PFSK-1 (cell line): ENCODE measurements at regions not wholly inside any gene's neighbourhood (a gene's known extent, or its start where the extent isn't known, plus 50 kb on each side); places are given as distances from the start of the nearest gene placed in this dataset.

Source experiments
- POLR2AphosphoS5 ChIP-seq: IDR thresholded peaks from 2 replicates; pipeline ENCODE4 v1.6.1; 2012; ENCODE audit warnings: low read depth, mild to moderate bottlenecking, control low read depth, low read length, moderate library complexity
- SIN3A ChIP-seq: IDR thresholded peaks from 2 replicates; pipeline ENCODE4 v1.6.1; 2012; ENCODE audit warnings: mild to moderate bottlenecking, low read length, moderate library complexity, borderline replicate concordance; ENCODE audit not compliant: insufficient read depth
- TAF1 ChIP-seq: IDR thresholded peaks from 2 replicates; pipeline ENCODE4 v1.6.1; 2012; ENCODE audit warnings: low read length, control low read depth, borderline replicate concordance; ENCODE audit not compliant: insufficient read depth
- TF ChIP-seq, protein P1 (sequence below), 2 experiments: IDR thresholded peaks; 2 replicates each; pipeline versions ENCODE4 v1.6.1 to v1.8.0; 2011 to 2012; ENCODE audit warnings: low read depth in 2 of 2, low read length in 2 of 2, control low read depth in 1 of 2, inconsistent platforms in 1 of 2, mild to moderate bottlenecking in 1 of 2, moderate library complexity in 1 of 2; ENCODE audit not compliant: insufficient read depth in 1 of 2

DNA sequence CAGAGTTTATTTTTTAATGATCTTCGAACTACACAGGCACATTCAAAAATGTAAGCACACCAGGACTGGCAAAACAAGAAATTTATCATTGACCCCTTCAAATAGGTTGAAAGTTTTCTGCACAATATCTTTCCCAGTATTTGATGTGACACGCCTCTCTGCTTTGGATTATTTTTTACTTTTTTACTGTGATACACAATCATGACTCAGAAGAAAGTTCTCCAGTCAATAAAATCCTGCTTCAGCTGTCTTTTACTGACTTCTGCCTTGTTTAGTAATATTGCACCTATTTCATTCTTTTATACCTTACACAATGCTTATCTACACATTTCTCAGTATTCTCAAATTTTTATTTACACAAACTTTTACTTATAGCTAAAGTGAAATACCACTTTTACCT is 1750.4 kb downstream of the PCDH9 start:
- TF ChIP-seq, protein P1, sequence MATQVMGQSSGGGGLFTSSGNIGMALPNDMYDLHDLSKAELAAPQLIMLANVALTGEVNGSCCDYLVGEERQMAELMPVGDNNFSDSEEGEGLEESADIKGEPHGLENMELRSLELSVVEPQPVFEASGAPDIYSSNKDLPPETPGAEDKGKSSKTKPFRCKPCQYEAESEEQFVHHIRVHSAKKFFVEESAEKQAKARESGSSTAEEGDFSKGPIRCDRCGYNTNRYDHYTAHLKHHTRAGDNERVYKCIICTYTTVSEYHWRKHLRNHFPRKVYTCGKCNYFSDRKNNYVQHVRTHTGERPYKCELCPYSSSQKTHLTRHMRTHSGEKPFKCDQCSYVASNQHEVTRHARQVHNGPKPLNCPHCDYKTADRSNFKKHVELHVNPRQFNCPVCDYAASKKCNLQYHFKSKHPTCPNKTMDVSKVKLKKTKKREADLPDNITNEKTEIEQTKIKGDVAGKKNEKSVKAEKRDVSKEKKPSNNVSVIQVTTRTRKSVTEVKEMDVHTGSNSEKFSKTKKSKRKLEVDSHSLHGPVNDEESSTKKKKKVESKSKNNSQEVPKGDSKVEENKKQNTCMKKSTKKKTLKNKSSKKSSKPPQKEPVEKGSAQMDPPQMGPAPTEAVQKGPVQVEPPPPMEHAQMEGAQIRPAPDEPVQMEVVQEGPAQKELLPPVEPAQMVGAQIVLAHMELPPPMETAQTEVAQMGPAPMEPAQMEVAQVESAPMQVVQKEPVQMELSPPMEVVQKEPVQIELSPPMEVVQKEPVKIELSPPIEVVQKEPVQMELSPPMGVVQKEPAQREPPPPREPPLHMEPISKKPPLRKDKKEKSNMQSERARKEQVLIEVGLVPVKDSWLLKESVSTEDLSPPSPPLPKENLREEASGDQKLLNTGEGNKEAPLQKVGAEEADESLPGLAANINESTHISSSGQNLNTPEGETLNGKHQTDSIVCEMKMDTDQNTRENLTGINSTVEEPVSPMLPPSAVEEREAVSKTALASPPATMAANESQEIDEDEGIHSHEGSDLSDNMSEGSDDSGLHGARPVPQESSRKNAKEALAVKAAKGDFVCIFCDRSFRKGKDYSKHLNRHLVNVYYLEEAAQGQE (IDR thresholded peaks at IDR 0.05; ENCODE audit: insufficient read depth in 1 of 2, low read depth in 2 of 2, low read length in 2 of 2) = no peak
- TF ChIP-seq SIN3A (no peak), POLR2AphosphoS5 (no peak), TAF1 (no peak)
